Lower leg skin (tissue), 3 donors: ENCODE measurements at regions not wholly inside any gene's neighbourhood (a gene's known extent, or its start where the extent isn't known, plus 50 kb on each side); places are given as distances from the start of the nearest gene placed in this dataset.

Experiments
- POLR2A ChIP-seq, 2 donors: fragments of 450-650 bp; IDR thresholded peaks; one replicate each; pipeline ENCODE4 v1.6.1; 2016 to 2017; ENCODE audit warnings: antibody characterized with exemption in 2 of 2, mild to moderate bottlenecking in 1 of 2, moderate library complexity in 1 of 2
- TF ChIP-seq, protein P1 (sequence below), 3 donors: fragments of 450-650 bp; IDR thresholded peaks; one replicate each; pipeline ENCODE4 v1.5.1; 2016; ENCODE audit warnings: antibody characterized with exemption in 3 of 3, mild to moderate bottlenecking in 3 of 3, moderate library complexity in 2 of 3

DNA sequence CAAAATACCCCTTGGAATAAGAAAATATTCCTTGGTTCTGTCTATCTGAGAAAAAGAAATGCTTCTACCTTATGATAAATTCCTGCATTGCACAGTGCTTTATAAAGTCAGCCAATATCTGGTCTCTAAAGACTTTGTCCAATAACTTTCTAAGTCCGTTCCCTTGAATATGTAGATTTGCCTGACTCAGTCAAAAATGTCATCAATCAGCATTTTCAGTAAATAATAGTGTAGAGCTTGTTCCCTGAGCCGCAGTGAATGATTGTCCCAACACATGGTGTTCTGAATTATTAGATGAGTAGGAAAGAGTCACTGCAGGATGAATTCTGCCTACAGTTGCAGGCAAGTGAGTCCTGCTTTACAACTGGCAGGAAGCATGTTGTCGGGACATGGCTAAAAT lies 316.8 kb upstream of the RBMS1 start:
- TF ChIP-seq, protein P1, sequence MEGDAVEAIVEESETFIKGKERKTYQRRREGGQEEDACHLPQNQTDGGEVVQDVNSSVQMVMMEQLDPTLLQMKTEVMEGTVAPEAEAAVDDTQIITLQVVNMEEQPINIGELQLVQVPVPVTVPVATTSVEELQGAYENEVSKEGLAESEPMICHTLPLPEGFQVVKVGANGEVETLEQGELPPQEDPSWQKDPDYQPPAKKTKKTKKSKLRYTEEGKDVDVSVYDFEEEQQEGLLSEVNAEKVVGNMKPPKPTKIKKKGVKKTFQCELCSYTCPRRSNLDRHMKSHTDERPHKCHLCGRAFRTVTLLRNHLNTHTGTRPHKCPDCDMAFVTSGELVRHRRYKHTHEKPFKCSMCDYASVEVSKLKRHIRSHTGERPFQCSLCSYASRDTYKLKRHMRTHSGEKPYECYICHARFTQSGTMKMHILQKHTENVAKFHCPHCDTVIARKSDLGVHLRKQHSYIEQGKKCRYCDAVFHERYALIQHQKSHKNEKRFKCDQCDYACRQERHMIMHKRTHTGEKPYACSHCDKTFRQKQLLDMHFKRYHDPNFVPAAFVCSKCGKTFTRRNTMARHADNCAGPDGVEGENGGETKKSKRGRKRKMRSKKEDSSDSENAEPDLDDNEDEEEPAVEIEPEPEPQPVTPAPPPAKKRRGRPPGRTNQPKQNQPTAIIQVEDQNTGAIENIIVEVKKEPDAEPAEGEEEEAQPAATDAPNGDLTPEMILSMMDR (IDR thresholded peaks at IDR 0.05) = no peak
- no peak for TF ChIP-seq POLR2A (IDR thresholded peaks at IDR 0.05)
